Ectodermal cell (in vitro differentiated cells): ENCODE measurements at regions not wholly inside any gene's neighbourhood (a gene's known extent, or its start where the extent isn't known, plus 50 kb on each side); places are given as distances from the start of the nearest gene placed in this dataset.
"Not testable (repeated sequence)": the region's sequence is repeated elsewhere in the genome, so short reads cannot be mapped to it uniquely, and the experiment has no call there.

Source experiments
- H3K27ac ChIP-seq: 2 replicates; pipeline ENCODE4 v1.7.0; 2013; ENCODE audit warnings: mild to moderate bottlenecking, low read depth, low read length; ENCODE audit not compliant: insufficient read depth, poor library complexity, severe bottlenecking
- H3K27me3 ChIP-seq: 2 replicates; pipeline ENCODE4 v1.7.0; 2013; ENCODE audit warnings: mild to moderate bottlenecking, low read length; ENCODE audit not compliant: insufficient read depth, control insufficient read depth, poor library complexity, severe bottlenecking
- H3K36me3 ChIP-seq: one replicate; pipeline ENCODE4 v1.7.0; 2013; ENCODE audit warnings: low read length; ENCODE audit not compliant: control insufficient read depth, insufficient read depth
- H3K4me1 ChIP-seq: one replicate; pipeline ENCODE4 v1.7.0; 2013; ENCODE audit warnings: low read length; ENCODE audit not compliant: control insufficient read depth, insufficient read depth
- H3K4me3 ChIP-seq: 2 replicates; pipeline ENCODE4 v1.7.0; 2013; ENCODE audit warnings: low read depth, low read length, control low read depth; ENCODE audit not compliant: insufficient read depth
- H3K9me3 ChIP-seq: 2 replicates; pipeline ENCODE4 v1.7.0; 2013; ENCODE audit warnings: mild to moderate bottlenecking, low read length, moderate library complexity; ENCODE audit not compliant: control insufficient read depth
- WGBS, 2 experiments: methylation state at CpG; one replicate each; pipeline ENCODE4 v1.1.7; 2013; ENCODE audit warnings: missing lambda C conversion rate in 2 of 2; 5-methylcytosine and 5-hydroxymethylcytosine counted together

DNA sequence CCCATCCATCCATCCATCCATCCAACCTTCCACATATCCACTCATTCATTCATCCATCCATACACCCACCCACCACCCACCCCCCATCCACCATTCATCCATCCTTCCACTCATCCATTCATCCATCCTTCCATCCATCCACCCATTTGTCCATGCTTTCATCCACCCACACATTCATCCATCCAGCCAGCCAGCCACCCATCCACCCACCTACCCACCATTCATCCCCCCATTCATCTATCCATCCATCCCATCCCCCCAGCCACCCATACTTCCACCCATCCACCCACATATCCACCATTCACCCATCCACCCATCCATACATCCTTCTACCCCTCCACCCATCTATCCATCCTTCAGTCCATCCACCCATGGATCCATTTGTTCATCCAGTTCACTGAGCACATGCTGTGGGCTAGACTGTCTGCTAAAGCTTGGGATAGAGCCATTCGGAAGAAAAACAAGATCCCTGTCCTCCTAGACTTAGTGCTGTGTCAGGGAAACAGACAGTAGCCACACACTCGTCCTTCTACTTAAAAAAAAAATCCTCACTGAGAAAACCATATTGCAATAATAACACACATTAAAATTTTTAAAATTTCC is 377.5 kb downstream of the ADGRD1 start:
- Histone ChIP-seq H3K36me3 (no peaks in the 10 kb centered on the region), H3K4me1 (no peaks in the 10 kb centered on the region), H3K27ac (no peak overlapping the region), H3K4me3 (no peak overlapping the region), H3K9me3 (no peaks in the 10 kb centered on the region), H3K27me3 (no peaks in the 10 kb centered on the region)
- WGBS, 2 experiments, result 88 to 89% methylated on average over 2 of the region's 2 CpGs

DNA sequence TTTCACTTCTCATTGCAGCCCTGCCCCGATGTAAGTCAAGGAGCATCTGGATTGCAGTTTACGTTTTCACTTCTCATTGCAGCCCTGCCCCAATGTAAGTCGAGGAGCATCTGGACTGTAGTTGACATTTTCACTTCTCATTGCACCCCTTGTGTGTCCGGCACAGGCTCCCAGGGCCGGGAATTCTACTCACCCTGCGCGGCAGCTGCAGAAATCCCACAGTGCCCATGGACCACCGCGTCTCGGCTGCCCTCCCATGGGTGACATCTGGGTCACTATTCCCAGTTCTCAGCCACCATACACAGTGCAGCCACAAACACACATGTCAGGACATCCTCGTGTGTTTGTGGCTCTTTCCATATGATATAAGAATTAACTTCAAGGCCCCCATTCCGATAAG is 378.5 kb downstream of the ADGRD1 start:
- 88% methylated on average over 12 of the region's 12 CpGs for WGBS, 2 experiments
- H3K27me3 ChIP-seq, result no peaks in the 10 kb centered on the region
- no peaks in the 10 kb centered on the region for H3K4me1 ChIP-seq
- no peak overlapping the region for H3K27ac ChIP-seq
- no peak overlapping the region for H3K4me3 ChIP-seq
- no peaks in the 10 kb centered on the region for H3K9me3 ChIP-seq
- H3K36me3 ChIP-seq, result no peaks in the 10 kb centered on the region

DNA sequence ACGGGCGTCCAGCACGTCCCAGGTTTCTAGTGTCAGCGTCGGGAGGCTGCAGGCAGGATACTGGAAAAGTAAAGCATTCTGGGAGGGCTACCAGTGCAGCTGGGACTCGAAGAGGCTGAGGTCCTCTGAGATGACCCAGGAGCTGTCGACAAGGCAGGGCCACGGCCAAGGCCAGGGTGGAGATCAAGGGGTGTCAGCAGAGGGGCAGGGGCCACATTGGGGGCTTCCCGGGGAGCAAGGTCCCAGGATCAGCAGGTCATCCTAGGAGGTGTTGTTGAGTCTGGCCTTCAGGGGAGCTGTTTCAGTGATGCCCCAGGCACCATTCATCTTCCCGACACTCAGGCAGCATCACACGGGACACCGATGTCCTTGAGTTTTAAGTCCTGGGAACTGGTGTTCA is 377.8 kb upstream of the SFSWAP start:
- Histone ChIP-seq H3K27ac (no peak overlapping the region), H3K9me3 (no peaks in the 10 kb centered on the region), H3K36me3 (no peaks in the 10 kb centered on the region), H3K4me3 (no peak overlapping the region), H3K27me3 (no peaks in the 10 kb centered on the region), H3K4me1 (no peaks in the 10 kb centered on the region)
- 87 to 88% methylated on average over 12 of the region's 12 CpGs for WGBS, 2 experiments

DNA sequence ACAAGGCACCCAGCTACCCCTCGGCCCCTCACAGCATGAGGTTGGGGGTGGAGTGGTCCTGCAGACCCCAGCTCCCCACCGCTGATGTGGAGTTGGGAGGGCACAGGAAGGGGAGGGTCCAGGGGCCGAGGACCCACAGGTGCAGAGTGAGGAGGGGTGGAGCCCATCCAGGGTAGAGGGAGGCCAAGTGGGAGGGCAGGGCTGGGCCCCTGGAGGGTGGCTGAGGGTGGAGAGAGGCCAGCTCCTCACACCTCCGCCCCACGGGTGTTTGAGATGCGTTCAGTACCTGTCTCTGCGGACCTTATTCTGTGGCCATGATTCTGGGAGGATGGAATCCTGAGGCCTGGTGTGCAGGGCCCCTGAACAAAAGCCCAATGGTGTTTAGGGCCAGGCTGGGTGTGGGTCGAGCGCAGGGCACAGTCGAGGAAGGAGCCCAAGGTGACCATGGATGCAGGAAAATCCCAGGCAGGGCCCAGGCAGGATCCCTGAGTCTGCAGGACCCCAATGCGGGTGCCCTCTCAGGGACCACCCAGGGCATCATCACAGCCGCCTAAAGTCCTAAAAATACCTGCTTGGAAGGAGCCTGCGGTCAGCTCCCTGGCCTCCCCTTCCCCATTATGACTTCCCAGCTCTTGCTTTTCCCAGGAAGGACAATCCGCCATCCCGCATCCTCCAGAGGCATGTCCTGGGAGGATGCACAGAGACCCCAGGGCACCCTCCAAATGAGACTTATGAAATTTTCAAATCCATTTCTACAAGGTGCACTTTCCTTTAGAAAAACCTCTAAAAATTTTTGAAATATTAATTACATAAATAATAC is 377.1 kb upstream of the SFSWAP start:
- Histone ChIP-seq H3K27me3 (no peaks in the 10 kb centered on the region), H3K4me3 (no peak overlapping the region), H3K36me3 (no peaks in the 10 kb centered on the region), H3K9me3 (no peaks in the 10 kb centered on the region), H3K4me1 (no peaks in the 10 kb centered on the region), H3K27ac (no peak overlapping the region)
- 92 to 94% methylated on average over 15 of the region's 15 CpGs for whole genome bisulfite sequencing, 2 experiments

DNA sequence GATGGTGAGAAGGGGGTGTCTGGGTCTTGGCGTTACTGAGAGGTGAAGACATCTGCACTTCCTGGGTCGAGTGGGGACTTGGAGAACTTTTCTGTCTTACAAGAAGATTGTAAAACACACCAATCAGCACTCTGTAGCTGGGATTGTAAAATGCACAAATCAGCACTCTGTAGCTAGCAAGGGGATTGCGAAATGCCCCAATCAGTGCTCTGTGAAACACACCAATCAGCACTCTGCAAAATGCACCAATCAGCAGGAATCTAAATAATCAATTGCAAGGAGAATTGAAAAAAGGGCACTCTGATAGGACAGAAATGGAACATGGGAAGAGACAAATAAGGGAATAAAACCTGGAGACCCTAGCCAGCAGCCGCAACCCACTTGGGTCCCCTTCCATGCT is 376.1 kb upstream of the SFSWAP start:
- Histone ChIP-seq H3K36me3 (no peaks in the 10 kb centered on the region), H3K27ac (no peak overlapping the region)
- WGBS, 2 experiments, result 68 to 72% methylated on average over 4 of the region's 4 CpGs

DNA sequence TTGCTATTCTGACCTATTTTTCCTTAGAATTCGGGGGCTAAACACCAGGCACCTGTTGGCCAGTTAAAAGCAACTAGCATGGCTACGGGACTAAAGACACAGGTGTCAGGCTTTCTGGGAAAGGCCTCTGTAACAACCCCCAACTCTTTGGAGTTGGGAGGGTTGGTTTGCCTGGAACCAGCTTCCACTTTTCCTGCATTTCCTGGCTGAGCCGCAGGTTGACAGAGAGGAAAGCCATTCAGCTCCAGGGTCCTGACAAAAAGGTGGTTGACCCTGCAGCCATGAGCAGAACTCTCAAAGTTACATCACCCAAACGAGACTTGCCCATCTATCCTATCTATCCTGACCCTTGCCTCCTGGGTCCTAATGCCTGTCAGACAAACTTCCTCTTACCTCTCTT is 375.4 kb upstream of the SFSWAP start:
- no peaks in the 10 kb centered on the region for H3K36me3 ChIP-seq
- H3K27me3 ChIP-seq, result no peaks in the 10 kb centered on the region
- no peaks in the 10 kb centered on the region for H3K4me1 ChIP-seq
- WGBS, 2 experiments, result 76 to 78% methylated on average over 4 of the region's 4 CpGs
- H3K9me3 ChIP-seq, result no peaks in the 10 kb centered on the region
- no peak overlapping the region for H3K27ac ChIP-seq
- H3K4me3 ChIP-seq, result no peak overlapping the region

More for the DNA sequence above, 376.1 kb upstream of the SFSWAP start:
- no peaks in the 10 kb centered on the region for H3K27me3 ChIP-seq
- no peaks in the 10 kb centered on the region for H3K4me1 ChIP-seq
- H3K4me3 ChIP-seq, result no peak overlapping the region
- H3K9me3 ChIP-seq, result no peaks in the 10 kb centered on the region

DNA sequence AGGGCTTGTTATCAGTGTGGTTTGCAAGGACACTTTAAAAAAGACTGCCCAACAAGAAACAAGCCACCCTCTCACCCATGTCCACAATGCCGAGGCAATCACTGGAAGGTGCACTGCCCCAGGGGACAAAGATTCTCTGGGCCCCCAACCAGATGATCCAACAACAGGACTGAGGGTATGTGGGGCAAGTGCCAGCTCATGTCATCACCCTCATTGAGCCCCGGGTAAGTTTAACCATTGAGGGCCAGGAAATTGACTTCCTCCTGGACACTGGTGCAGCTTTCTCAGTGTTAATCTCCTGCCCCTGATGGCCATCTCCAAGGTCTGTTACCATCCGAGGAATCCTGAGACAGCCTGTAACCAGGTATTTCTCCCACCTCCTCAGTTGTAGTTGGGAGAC is 373.0 kb upstream of the SFSWAP start:
- H3K27me3 ChIP-seq, H3K4me1 ChIP-seq, H3K27ac ChIP-seq, H3K9me3 ChIP-seq, H3K36me3 ChIP-seq, H3K4me3 ChIP-seq: not testable (repeated sequence)
- 90 to 96% methylated on average over 3 of the region's 3 CpGs for WGBS, 2 experiments

DNA sequence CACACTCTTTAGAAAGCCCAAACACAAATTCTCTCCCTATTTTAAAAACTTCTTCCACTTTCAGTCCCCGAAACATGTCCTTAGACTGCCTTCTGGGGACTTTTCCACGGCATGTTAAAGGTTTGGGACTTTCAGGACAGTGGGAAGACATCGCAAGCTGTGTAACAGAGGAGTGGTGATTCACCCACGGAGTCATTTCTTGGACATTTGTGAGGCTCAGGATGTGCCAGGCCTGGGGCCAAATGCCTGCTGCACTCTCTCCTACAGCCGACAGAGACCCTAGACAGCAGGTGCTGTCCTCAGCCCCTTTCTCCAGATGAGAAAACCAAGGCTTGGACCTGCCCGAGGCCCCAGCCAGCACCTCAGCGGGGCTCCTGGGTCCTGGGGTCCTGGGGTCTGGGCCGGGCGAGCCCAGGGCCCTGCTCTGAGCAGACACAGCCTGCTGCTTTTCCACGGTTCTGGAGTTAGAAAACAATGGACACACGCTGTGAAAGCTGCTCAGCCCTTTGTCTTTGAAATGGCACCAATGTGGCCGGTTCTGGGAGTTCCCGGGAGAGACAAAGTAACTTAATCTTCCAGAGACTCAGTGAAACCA is 370.2 kb upstream of the SFSWAP start:
- Histone ChIP-seq H3K4me1 (peaks cover 6% of the 10 kb centered on the region), H3K9me3 (no peaks in the 10 kb centered on the region), H3K27me3 (no peaks in the 10 kb centered on the region), H3K36me3 (no peaks in the 10 kb centered on the region), H3K4me3 (no peak overlapping the region), H3K27ac (no peak overlapping the region)
- WGBS, 2 experiments, result 34% methylated on average over 13 of the region's 13 CpGs

DNA sequence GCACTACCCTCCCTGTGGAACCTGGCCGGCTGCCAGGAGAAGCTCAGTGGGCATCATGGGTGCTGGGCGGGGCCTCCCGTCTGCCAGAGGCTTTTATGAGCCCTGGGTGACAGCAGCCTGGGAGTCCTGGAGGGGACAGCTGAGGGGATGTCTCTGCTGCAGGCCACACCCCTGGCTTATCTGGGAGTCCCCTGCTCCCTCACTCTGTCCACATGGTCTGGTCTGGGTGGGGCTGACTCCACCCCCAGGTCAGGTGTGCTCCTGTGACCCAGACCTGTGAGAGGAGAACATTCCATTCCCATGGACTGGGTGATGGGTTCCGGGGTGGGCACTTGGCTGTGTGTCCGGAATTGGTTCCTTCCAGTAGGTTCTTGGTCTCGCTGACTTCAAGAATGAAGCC is 369.3 kb upstream of the SFSWAP start:
- not testable (repeated sequence) for H3K9me3 ChIP-seq, H3K4me3 ChIP-seq, H3K27ac ChIP-seq, H3K27me3 ChIP-seq, H3K4me1 ChIP-seq, H3K36me3 ChIP-seq
- 77 to 78% methylated on average over 6 of the region's 6 CpGs for WGBS, 2 experiments

DNA sequence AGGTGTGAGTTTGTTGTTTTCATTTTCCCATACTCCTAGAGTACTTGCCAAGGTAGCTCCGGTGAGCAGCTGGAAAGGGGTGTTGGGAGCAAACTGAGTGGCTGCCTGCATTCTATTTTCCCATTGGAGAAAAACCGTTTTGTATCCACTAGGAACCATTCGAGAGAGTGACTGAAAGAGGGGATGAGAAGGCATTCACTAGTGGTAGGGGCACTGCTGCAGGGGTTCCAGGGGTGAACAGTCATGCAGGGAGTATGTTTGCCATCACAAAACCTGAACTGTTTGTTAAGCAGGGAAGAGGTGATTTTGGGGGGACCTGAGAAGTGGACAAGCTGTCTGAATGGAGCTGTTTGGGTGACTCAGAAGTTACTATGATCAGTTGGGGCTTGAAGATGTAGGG is 367.5 kb upstream of the SFSWAP start:
- WGBS, 2 experiments, result 88 to 98% methylated on average over 3 of the region's 3 CpGs

More for the DNA sequence above, 367.5 kb upstream of the SFSWAP start:
- H3K27me3 ChIP-seq, H3K27ac ChIP-seq, H3K4me3 ChIP-seq, H3K9me3 ChIP-seq, H3K4me1 ChIP-seq, H3K36me3 ChIP-seq: not testable (repeated sequence)
